H1 (cell line): ENCODE measurements at regions not wholly inside any gene's neighbourhood (a gene's known extent, or its start where the extent isn't known, plus 50 kb on each side); places are given as distances from the start of the nearest gene placed in this dataset.

ENCODE experiments used
- CTCF ChIA-PET: fragments of 300-600 bp; sonication (Branson Sonifier 250); formaldehyde crosslinking; loops from one replicate; lab custom pipeline; 2021; ENCODE audit not compliant: partially characterized antibody; lab: Charles Lee
- POLR2A ChIA-PET: fragments of 300-600 bp; sonication (Branson Sonifier 250); formaldehyde crosslinking; loops from one replicate; lab custom pipeline; 2021; ENCODE audit warnings: inconsistent platforms; ENCODE audit not compliant: partially characterized antibody; lab: Charles Lee
- DNase-seq, 2 experiments: peaks; one replicate each; pipeline versions ENCODE4 v3.0.0 to v3.0.0-alpha.2; 2010 to 2022; ENCODE audit warnings: low spot score in 2 of 2, low read depth in 1 of 2, mixed read lengths in 1 of 2
- FAIRE-seq: peaks from 2 replicates; lab custom pipeline; 2011; peaks lifted over from hg19 to GRCh38; lab: Jason Lieb, UNC
- H2AFZ ChIP-seq: 2 replicates; pipeline ENCODE4 v1.8.1; 2012; ENCODE audit warnings: low read length, inconsistent platforms
- H2AK5ac ChIP-seq: 2 replicates; pipeline ENCODE4 v1.6.1; 2013; ENCODE audit warnings: low read depth, low read length
- H2BK120ac ChIP-seq: replicated peaks from 2 replicates; pipeline ENCODE3; 2013; ENCODE audit warnings: low read depth, low read length, inconsistent platforms
- H2BK12ac ChIP-seq: 2 replicates; pipeline ENCODE4 v1.6.1; 2013; ENCODE audit warnings: low read depth, low read length
- H2BK15ac ChIP-seq: 2 replicates; pipeline ENCODE4 v1.6.1; 2013; ENCODE audit warnings: low read length
- H2BK20ac ChIP-seq: 2 replicates; pipeline ENCODE4 v1.6.1; 2013; ENCODE audit warnings: low read length
- H2BK5ac ChIP-seq: 2 replicates; pipeline ENCODE4 v1.6.1; 2013; ENCODE audit warnings: low read depth, low read length
- H3K14ac ChIP-seq: 2 replicates; pipeline ENCODE4 v1.6.1; 2013; ENCODE audit warnings: inconsistent platforms; ENCODE audit not compliant: insufficient read length
- H3K18ac ChIP-seq: 2 replicates; pipeline ENCODE4 v1.6.1; 2013; ENCODE audit warnings: low read length; ENCODE audit errors: extremely low read depth
- H3K23ac ChIP-seq: 2 replicates; pipeline ENCODE4 v1.6.1; 2013; ENCODE audit warnings: inconsistent platforms; ENCODE audit not compliant: insufficient read length
- H3K23me2 ChIP-seq: 2 replicates; pipeline ENCODE4 v1.6.1; 2013; ENCODE audit warnings: low read depth, low read length
- H3K27ac ChIP-seq: 2 replicates; pipeline ENCODE4 v1.6.1; 2011; ENCODE audit warnings: low read depth, low read length, inconsistent platforms
- H3K27me3 ChIP-seq, 4 experiments: replicated peaks in 1 of 4; 1 replicate in 1 of 4; 2 replicates in 3 of 4; pipeline versions ENCODE4 v1.6.1 to v1.8.1; 2011 to 2013; ENCODE audit warnings: low read length in 3 of 4, mild to moderate bottlenecking in 3 of 4, inconsistent platforms in 2 of 4, mixed read lengths in 2 of 4, moderate library complexity in 1 of 4; ENCODE audit not compliant: control insufficient read depth in 3 of 4, insufficient read depth in 3 of 4; ENCODE audit errors: extremely low read depth in 1 of 4
- H3K36me3 ChIP-seq, 4 experiments: 2 replicates each; pipeline versions ENCODE4 v1.6.1 to v1.8.1; 2011 to 2013; ENCODE audit warnings: mild to moderate bottlenecking in 4 of 4, low read length in 3 of 4, moderate library complexity in 2 of 4, control low read depth in 1 of 4, inconsistent platforms in 1 of 4; ENCODE audit not compliant: insufficient read depth in 4 of 4, control insufficient read depth in 2 of 4
- H3K4ac ChIP-seq: replicated peaks from 2 replicates; pipeline ENCODE3; 2013; ENCODE audit warnings: low read length, low read depth, mixed read lengths, inconsistent platforms; ENCODE audit not compliant: insufficient read length
- H3K4me1 ChIP-seq, 4 experiments: replicated peaks in 1 of 4; 1 replicate in 1 of 4; 2 replicates in 3 of 4; pipeline versions ENCODE4 v1.6.1 to v1.8.1; 2011 to 2013; ENCODE audit warnings: low read length in 3 of 4, inconsistent platforms in 2 of 4, mixed read lengths in 1 of 4; ENCODE audit not compliant: insufficient read depth in 4 of 4, control insufficient read depth in 3 of 4
- H3K4me2 ChIP-seq, 2 experiments: 2 replicates each; pipeline versions ENCODE4 v1.6.1 to v1.8.1; 2011 to 2013; ENCODE audit warnings: low read depth in 2 of 2, low read length in 2 of 2, control low read depth in 1 of 2, inconsistent platforms in 1 of 2, mild to moderate bottlenecking in 1 of 2; ENCODE audit not compliant: insufficient read depth in 1 of 2
- H3K4me3 ChIP-seq, 4 experiments: fragments of 200-600, 300-600 bp in 1 of 4; sonication (generic), shearing (Covaris generic), sonication (Bioruptor Twin) in 1 of 4; 2 replicates each; pipeline versions ENCODE4 v1.5.1 to v1.8.1; 2011 to 2016; ENCODE audit warnings: low read length in 4 of 4, low read depth in 3 of 4, control low read depth in 2 of 4, inconsistent platforms in 2 of 4, mild to moderate bottlenecking in 2 of 4, mixed read lengths in 1 of 4, moderate library complexity in 1 of 4; ENCODE audit not compliant: insufficient read depth in 2 of 4; ENCODE audit errors: extremely low read depth in 1 of 4
- H3K56ac ChIP-seq: replicated peaks from 2 replicates; pipeline ENCODE3; 2013; ENCODE audit warnings: low read depth, mild to moderate bottlenecking, mixed read lengths, low read length, inconsistent platforms; ENCODE audit not compliant: insufficient read length
- H3K79me1 ChIP-seq: 2 replicates; pipeline ENCODE4 v1.6.1; 2013; ENCODE audit warnings: low read depth, low read length, control low read depth
- H3K79me2 ChIP-seq, 2 experiments: 2 replicates each; pipeline versions ENCODE4 v1.6.1 to v1.8.1; 2012 to 2013; ENCODE audit warnings: low read length in 2 of 2, mild to moderate bottlenecking in 2 of 2, inconsistent platforms in 1 of 2; ENCODE audit not compliant: insufficient read depth in 2 of 2, control insufficient read depth in 1 of 2
- H3K9ac ChIP-seq, 4 experiments: replicated peaks in 1 of 4; 1 replicate in 1 of 4; 2 replicates in 3 of 4; pipeline versions ENCODE4 v1.6.1 to v1.8.1; 2011 to 2013; ENCODE audit warnings: low read depth in 3 of 4, low read length in 3 of 4, control low read depth in 2 of 4, mild to moderate bottlenecking in 2 of 4, moderate library complexity in 2 of 4, inconsistent platforms in 1 of 4; ENCODE audit errors: extremely low read depth in 1 of 4
- H3K9me3 ChIP-seq, 2 experiments: 2 replicates each; pipeline versions ENCODE4 v1.6.1 to v1.8.1; 2012 to 2013; ENCODE audit warnings: mild to moderate bottlenecking in 2 of 2, moderate library complexity in 2 of 2, control low read depth in 1 of 2, inconsistent platforms in 1 of 2, low read depth in 1 of 2, low read length in 1 of 2, mixed read lengths in 1 of 2; ENCODE audit not compliant: insufficient read depth in 2 of 2
- H4K20me1 ChIP-seq, 2 experiments: replicated peaks in 1 of 2; 2 replicates each; pipeline versions ENCODE3 to v1.8.1; 2011 to 2013; ENCODE audit warnings: inconsistent platforms in 2 of 2, low read length in 2 of 2, mild to moderate bottlenecking in 1 of 2; ENCODE audit not compliant: insufficient read depth in 2 of 2, control insufficient read depth in 1 of 2
- H4K5ac ChIP-seq: 2 replicates; pipeline ENCODE4 v1.6.1; 2013; ENCODE audit warnings: low read length, low read depth, mixed read lengths, inconsistent platforms; ENCODE audit not compliant: insufficient read length
- H4K8ac ChIP-seq: 2 replicates; pipeline ENCODE4 v1.8.0; 2013; ENCODE audit warnings: mild to moderate bottlenecking, moderate library complexity, low read length, inconsistent platforms; ENCODE audit not compliant: insufficient read depth; ENCODE audit errors: extremely low read depth
- H4K91ac ChIP-seq: replicated peaks from 2 replicates; pipeline ENCODE3; 2013; ENCODE audit warnings: low read length, mixed read lengths, inconsistent platforms; ENCODE audit not compliant: insufficient read length
- CBX5 ChIP-seq: fragments of 300-800, 300-1000 bp; sonication (generic); IDR thresholded peaks from 2 replicates; pipeline ENCODE4 v1.7.1; 2016; ENCODE audit warnings: antibody characterized with exemption, low read length, low read depth
- CEBPB ChIP-seq: IDR thresholded peaks from 2 replicates; pipeline ENCODE4 v1.6.1; 2012; ENCODE audit warnings: low read depth, low read length
- FOSL1 ChIP-seq: IDR thresholded peaks from 2 replicates; pipeline ENCODE4 v1.6.1; 2011; ENCODE audit warnings: mild to moderate bottlenecking, low read depth, low read length, moderate library complexity; ENCODE audit not compliant: insufficient read depth
- GTF2F1 ChIP-seq: IDR thresholded peaks from 2 replicates; pipeline ENCODE4 v1.6.1; 2012; ENCODE audit warnings: low read depth, low read length, improper control_type of control experiment, borderline replicate concordance
- HDAC2 ChIP-seq, 2 experiments: fragments of 300-600 bp in 1 of 2; sonication (generic) in 1 of 2; IDR thresholded peaks; 2 replicates each; pipeline ENCODE4 v1.6.1; 2011 to 2012; ENCODE audit warnings: low read depth in 2 of 2, low read length in 2 of 2, mild to moderate bottlenecking in 2 of 2, moderate library complexity in 2 of 2, borderline replicate concordance in 1 of 2, inconsistent platforms in 1 of 2
- KDM1A ChIP-seq: fragments of 200-600, 300-600 bp; sonication (generic); IDR thresholded peaks from 2 replicates; pipeline ENCODE4 v1.7.1; 2016; ENCODE audit warnings: mild to moderate bottlenecking, low read length, borderline replicate concordance
- POU5F1 ChIP-seq: IDR thresholded peaks from 2 replicates; pipeline ENCODE4 v1.6.1; 2011; ENCODE audit warnings: low read depth, mild to moderate bottlenecking, low read length, moderate library complexity
- RBBP5 ChIP-seq: IDR thresholded peaks from 2 replicates; pipeline ENCODE4 v1.7.1; 2012; ENCODE audit warnings: low read depth, mild to moderate bottlenecking, inconsistent platforms, low read length, moderate library complexity, borderline replicate concordance
- SAP30 ChIP-seq: fragments of 300-600 bp; sonication (generic); IDR thresholded peaks from 2 replicates; pipeline ENCODE4 v1.7.1; 2012; ENCODE audit warnings: low read length, moderate library complexity, mild to moderate bottlenecking, inconsistent platforms; ENCODE audit not compliant: insufficient read depth, insufficient replicate concordance
- SIRT6 ChIP-seq: IDR thresholded peaks from one replicate; pipeline ENCODE4 v1.7.1; 2012; ENCODE audit warnings: low read length, inconsistent platforms
- SIX5 ChIP-seq: IDR thresholded peaks from 2 replicates; pipeline ENCODE4 v1.6.1; 2011; ENCODE audit warnings: mild to moderate bottlenecking, low read depth, low read length
- TAF1 ChIP-seq: IDR thresholded peaks from 2 replicates; pipeline ENCODE4 v1.6.1; 2011; ENCODE audit warnings: mild to moderate bottlenecking, low read depth, low read length
- WGBS, 2 experiments: shearing (Covaris generic) in 1 of 2; methylation state at CpG; one replicate each; pipeline versions ENCODE4 v1.1.6 to v1.1.7; 2013 to 2015; ENCODE audit warnings: low lambda C conversion rate in 2 of 2, mixed read lengths in 2 of 2, inconsistent platforms in 1 of 2, low coverage in 1 of 2, missing lambda C conversion rate in 1 of 2; ENCODE audit not compliant: insufficient replicate concordance in 2 of 2, insufficient coverage in 1 of 2, insufficient read length in 1 of 2; ENCODE audit errors: extremely low coverage in 1 of 2, missing lambda C conversion rate in 1 of 2; 5-methylcytosine and 5-hydroxymethylcytosine counted together

DNA sequence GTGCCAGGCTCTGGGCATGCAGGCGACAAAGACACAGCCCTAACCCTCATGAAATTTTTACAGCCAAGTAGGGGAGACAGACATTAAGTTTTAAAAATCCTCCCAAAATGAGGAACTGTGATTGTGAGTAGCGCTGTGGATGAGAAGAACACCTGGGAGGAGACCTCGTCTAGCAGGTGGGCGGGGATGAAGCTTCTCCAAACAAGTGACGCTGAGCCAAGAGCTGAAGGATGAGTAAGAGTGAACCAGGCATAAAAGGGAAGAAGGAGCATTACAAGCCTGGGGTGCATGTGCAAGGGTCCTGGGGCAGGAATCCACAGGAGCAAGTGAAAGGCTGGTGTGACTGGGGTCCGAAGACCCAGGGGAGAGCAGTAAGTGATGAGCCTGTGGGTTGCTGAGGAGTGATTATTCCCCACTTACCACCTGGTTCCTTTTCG, 149.4 kb upstream of the HS3ST2 start:
- WGBS, 2 experiments, result 89% methylated on average over 7 of the region's 7 CpGs; no CpG with 5 or more reads in 1 of the 2 experiments
- no peaks in the 10 kb centered on the region for H3K23me2 ChIP-seq
- no peak overlapping the region for H3K23ac ChIP-seq
- CTCF ChIA-PET, result interaction anchor here (0.6 kb wide), 1 partner anchor 892 kb away, joined by 3 read pairs; no protein-coding TSS in a partner anchor
- no peak overlapping the region for H2AFZ ChIP-seq
- H3K4me2 ChIP-seq, result no peak overlapping the region
- no peaks in the 10 kb centered on the region for H4K20me1 ChIP-seq
- H3K14ac ChIP-seq, result no peak overlapping the region
- H3K36me3 ChIP-seq, result no peaks in the 10 kb centered on the region
- POLR2A ChIA-PET, result no interaction called here
- H3K27ac ChIP-seq, result no peak overlapping the region
- H3K56ac ChIP-seq, result no peak overlapping the region
- no peak overlapping the region for H3K18ac ChIP-seq
- H3K9ac ChIP-seq, result no peak overlapping the region
- H2BK120ac ChIP-seq, result no peak overlapping the region
- H3K9me3 ChIP-seq, result no peaks in the 10 kb centered on the region
- H3K27me3 ChIP-seq, result peaks cover 0 to 3% (median 0%) of the 10 kb centered on the region in 4 experiments; a peak in 1 of 7 replicates
- H2BK15ac ChIP-seq, result no peak overlapping the region; the same call in 1 of the 2 replicates
- H4K91ac ChIP-seq, result no peak overlapping the region
- no peak overlapping the region for H2BK12ac ChIP-seq
- H2AK5ac ChIP-seq, result no peak overlapping the region
- no peak overlapping the region for H2BK5ac ChIP-seq
- no peaks in the 10 kb centered on the region; a peak in 1 of 7 replicates for H3K4me1 ChIP-seq
- DNase-seq (peak in 1 of 2 experiments; percentile 40), FAIRE-seq (no peak)
- no peak overlapping the region for H2BK20ac ChIP-seq
- no peak overlapping the region for H3K4me3 ChIP-seq
- no peaks in the 10 kb centered on the region for H3K79me2 ChIP-seq
- no peak overlapping the region for H4K8ac ChIP-seq
- no peak overlapping the region for H3K4ac ChIP-seq
- no peaks in the 10 kb centered on the region for H3K79me1 ChIP-seq
- H4K5ac ChIP-seq, result no peak overlapping the region
- no peak for TF ChIP-seq CEBPB
- peak in 1 of 2 experiments; percentile 84; a peak in 1 of 4 replicates for TF ChIP-seq HDAC2 (IDR thresholded peaks at IDR 0.05; ENCODE audit: borderline replicate concordance in 1 of 2, low read depth in 2 of 2, low read length in 2 of 2)
- TF ChIP-seq GTF2F1, result no peak
- TF ChIP-seq FOSL1, result no peak
- TF ChIP-seq RBBP5, result no peak
- TF ChIP-seq SAP30, result no peak
- no peak for TF ChIP-seq TAF1
- no peak for TF ChIP-seq POU5F1
- no peak for TF ChIP-seq CBX5
- peak; percentile 82; the same call in 1 of the 2 replicates for TF ChIP-seq KDM1A
- TF ChIP-seq SIRT6, result no peak
- TF ChIP-seq SIX5, result no peak
